Cardiac muscle cell (in vitro differentiated cells and primary cell): ENCODE measurements at regions not wholly inside any gene's neighbourhood (a gene's known extent, or its start where the extent isn't known, plus 50 kb on each side); places are given as distances from the start of the nearest gene placed in this dataset.
A peak's percentile ranks its signal among the peaks of the same experiment; 100 is the strongest.

ENCODE experiments used
- DNase-seq, 2 donors: peaks; one replicate each; pipeline versions ENCODE4 v3.0.0 to v3.0.0-alpha.2; 2010 to 2017; ENCODE audit warnings: low read depth in 1 of 2, low spot score in 1 of 2
- H3K27ac ChIP-seq: fragments of 200-600 bp; sonication (generic); 2 replicates; pipeline ENCODE4 v1.5.1; 2016
- H3K27me3 ChIP-seq: fragments of 200-600 bp; sonication (generic); 2 replicates; pipeline ENCODE4 v1.6.0; 2016; ENCODE audit warnings: control low read depth
- H3K36me3 ChIP-seq: fragments of 200-600 bp; sonication (generic); 2 replicates; pipeline ENCODE4 v1.5.1; 2016; ENCODE audit warnings: control low read depth
- H3K4me1 ChIP-seq: fragments of 200-600 bp; sonication (generic); 2 replicates; pipeline ENCODE4 v1.8.1; 2017; ENCODE audit warnings: low read depth, mild to moderate bottlenecking, mixed run types
- H3K4me3 ChIP-seq: fragments of 200-600 bp; sonication (generic); 2 replicates; pipeline ENCODE4 v1.5.1; 2016; ENCODE audit warnings: mild to moderate bottlenecking
- H3K9me3 ChIP-seq: fragments of 200-600 bp; sonication (generic); 2 replicates; pipeline ENCODE4 v1.5.1; 2017; ENCODE audit warnings: low read depth, mild to moderate bottlenecking, control low read depth
- CTCF ChIP-seq: IDR thresholded peaks from 2 replicates; pipeline ENCODE4 v1.5.1; 2012; ENCODE audit warnings: low read depth, mild to moderate bottlenecking, low read length

DNA sequence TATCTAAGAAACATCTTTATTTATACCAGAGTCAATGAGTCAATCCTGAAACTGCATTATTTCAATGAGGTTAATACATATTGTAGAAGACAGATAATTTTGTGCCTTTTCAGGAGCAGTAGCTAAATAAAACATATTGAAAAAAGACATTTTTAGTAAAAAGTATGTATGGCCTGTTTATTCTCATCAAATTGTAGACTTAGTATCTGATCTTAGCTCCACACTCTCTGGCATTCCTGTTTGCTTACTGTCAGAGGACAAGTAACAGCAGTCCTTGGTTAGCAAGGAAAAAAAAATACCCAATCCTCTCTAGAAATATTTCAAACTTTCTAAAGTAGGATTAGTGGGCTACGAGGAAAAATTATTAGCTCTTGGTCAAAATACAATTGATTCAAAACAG lies 50.5 kb upstream of the GUCY1A1 start:
- Histone ChIP-seq H3K36me3 (no peaks in the 10 kb centered on the region), H3K27ac (peak overlapping the region; percentile 18), H3K4me1 (peaks cover 16% of the 10 kb centered on the region), H3K27me3 (no peaks in the 10 kb centered on the region), H3K9me3 (no peaks in the 10 kb centered on the region), H3K4me3 (no peak overlapping the region)
- peak in 1 of 2 donors; percentile 26 for DNase-seq
- no peak for TF ChIP-seq CTCF

DNA sequence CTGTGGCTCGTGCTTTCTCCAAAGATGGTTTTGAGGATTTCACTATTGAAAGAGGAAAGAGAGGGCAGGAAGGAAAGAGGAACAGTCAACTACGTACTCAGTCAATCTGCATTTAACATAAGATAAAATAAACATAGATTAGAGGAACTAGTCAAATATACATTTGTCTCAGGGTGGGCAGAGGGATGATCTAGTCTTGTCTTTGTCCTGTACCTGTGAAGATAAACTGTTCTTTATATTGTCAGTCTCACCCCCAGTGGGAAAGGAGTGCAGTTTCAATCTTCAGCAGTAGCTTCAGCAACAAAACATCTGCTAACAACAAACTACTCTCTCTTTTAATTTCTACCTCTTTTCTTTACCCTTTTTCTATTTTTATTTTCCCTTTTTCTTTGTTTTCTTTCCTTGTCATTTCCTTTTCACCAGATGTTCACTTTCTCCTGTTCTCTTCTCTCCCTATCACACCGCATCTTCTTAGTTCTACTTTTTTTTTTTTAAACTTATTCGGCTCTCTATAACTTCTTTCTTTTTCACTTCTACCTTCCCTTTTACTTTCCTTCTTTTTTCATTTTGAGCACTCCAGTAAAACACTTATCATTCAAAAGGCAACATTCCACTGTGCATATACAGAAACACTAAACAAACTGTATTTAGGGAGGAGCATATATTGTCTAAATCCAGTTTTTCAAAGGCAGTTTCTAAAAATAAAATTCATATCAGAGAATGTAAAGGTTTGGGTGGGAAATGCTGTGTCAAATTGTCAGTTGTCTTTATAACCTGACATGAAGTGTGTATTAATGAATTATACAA lies 51.4 kb upstream of the GUCY1A1 start:
- Histone ChIP-seq H3K4me3 (no peak overlapping the region), H3K27ac (peak overlapping the region; percentile 53), H3K27me3 (no peaks in the 10 kb centered on the region), H3K9me3 (no peaks in the 10 kb centered on the region), H3K4me1 (peaks cover 16% of the 10 kb centered on the region), H3K36me3 (no peaks in the 10 kb centered on the region)
- no peak for DNase-seq
- TF ChIP-seq CTCF, result no peak

GRCh38 chr4:155614111-155614762 lies 52.4 kb upstream of the GUCY1A1 start:
- peak in 1 of 2 donors; percentile 34 for DNase-seq
- no peak for TF ChIP-seq CTCF
- H3K36me3 ChIP-seq, result no peaks in the 10 kb centered on the region
- H3K4me1 ChIP-seq, result peaks cover 16% of the 10 kb centered on the region
- H3K27ac ChIP-seq, result no peak overlapping the region
- H3K27me3 ChIP-seq, result no peaks in the 10 kb centered on the region
- no peak overlapping the region for H3K4me3 ChIP-seq
- H3K9me3 ChIP-seq, result no peaks in the 10 kb centered on the region

GRCh38 chr4:155612074-155612473 lies 54.6 kb upstream of the GUCY1A1 start:
- H3K4me1 ChIP-seq, result peaks cover 16% of the 10 kb centered on the region
- no peak for DNase-seq
- no peaks in the 10 kb centered on the region for H3K9me3 ChIP-seq
- H3K27me3 ChIP-seq, result no peaks in the 10 kb centered on the region
- no peak for TF ChIP-seq CTCF
- no peak overlapping the region for H3K27ac ChIP-seq
- H3K36me3 ChIP-seq, result no peaks in the 10 kb centered on the region
- H3K4me3 ChIP-seq, result no peak overlapping the region

GRCh38 chr4:155611501-155611900 lies 55.1 kb upstream of the GUCY1A1 start:
- no peaks in the 10 kb centered on the region for H3K36me3 ChIP-seq
- TF ChIP-seq CTCF, result no peak
- peaks cover 16% of the 10 kb centered on the region for H3K4me1 ChIP-seq
- H3K27ac ChIP-seq, result no peak overlapping the region
- no peak overlapping the region for H3K4me3 ChIP-seq
- no peak for DNase-seq
- H3K27me3 ChIP-seq, result no peaks in the 10 kb centered on the region
- no peaks in the 10 kb centered on the region for H3K9me3 ChIP-seq
